PC-9 (cell line): ENCODE measurements at regions not wholly inside any gene's neighbourhood (a gene's known extent, or its start where the extent isn't known, plus 50 kb on each side); places are given as distances from the start of the nearest gene placed in this dataset.

Source experiments
- CTCF ChIP-seq: fragments of 200-600 bp; sonication (generic); conservative IDR thresholded peaks from 2 replicates; pipeline ENCODE4 v1.6.1; 2017; ENCODE audit warnings: mixed run types, antibody characterized with exemption, mild to moderate bottlenecking, moderate library complexity
- EZH2 ChIP-seq: fragments of 200-600 bp; sonication (generic); IDR thresholded peaks from 2 replicates; pipeline ENCODE4 v1.8.0; 2017; ENCODE audit warnings: antibody characterized with exemption, low read depth

GRCh38 chr5:20559845-20560244 lies 571.8 kb upstream of the CDH18 start:
- TF ChIP-seq CTCF (no peak), EZH2 (no peak)
